HG02588 (cell line): ENCODE measurements at regions not wholly inside any gene's neighbourhood (a gene's known extent, or its start where the extent isn't known, plus 50 kb on each side); places are given as distances from the start of the nearest gene placed in this dataset.
A peak's percentile ranks its signal among the peaks of the same experiment; 100 is the strongest.
"Not testable (repeated sequence)": the region's sequence is repeated elsewhere in the genome, so short reads cannot be mapped to it uniquely, and the experiment has no call there.

ENCODE experiments used
- ATAC-seq: cut with Tn5 transposase; IDR thresholded peaks from one replicate; pipeline ENCODE4 v1.9.1; 2021; ENCODE audit warnings: mild to moderate bottlenecking, moderate library complexity; ENCODE audit not compliant: unreplicated experiment

DNA sequence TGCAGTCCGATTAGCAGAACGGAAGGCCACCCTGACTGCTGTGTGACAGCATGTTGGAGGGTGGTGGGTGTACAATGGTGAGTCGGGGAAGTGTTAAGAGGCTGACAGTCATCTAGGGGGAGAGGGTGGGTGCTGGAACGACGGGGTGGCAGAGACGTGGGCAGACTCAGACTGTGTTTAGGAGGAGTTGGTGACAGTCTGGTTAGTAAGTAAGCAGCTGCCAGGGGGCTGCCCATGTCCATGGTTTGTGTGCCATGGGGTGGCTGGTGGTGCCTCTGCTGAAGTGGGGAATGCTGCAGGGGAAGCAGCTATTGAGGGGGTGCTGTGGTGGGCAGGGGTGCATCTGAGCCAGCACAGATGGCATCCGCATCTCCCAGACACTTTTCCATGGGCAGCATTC lies 51.3 kb upstream of the BOD1 start:
- ATAC-seq: no peak

DNA sequence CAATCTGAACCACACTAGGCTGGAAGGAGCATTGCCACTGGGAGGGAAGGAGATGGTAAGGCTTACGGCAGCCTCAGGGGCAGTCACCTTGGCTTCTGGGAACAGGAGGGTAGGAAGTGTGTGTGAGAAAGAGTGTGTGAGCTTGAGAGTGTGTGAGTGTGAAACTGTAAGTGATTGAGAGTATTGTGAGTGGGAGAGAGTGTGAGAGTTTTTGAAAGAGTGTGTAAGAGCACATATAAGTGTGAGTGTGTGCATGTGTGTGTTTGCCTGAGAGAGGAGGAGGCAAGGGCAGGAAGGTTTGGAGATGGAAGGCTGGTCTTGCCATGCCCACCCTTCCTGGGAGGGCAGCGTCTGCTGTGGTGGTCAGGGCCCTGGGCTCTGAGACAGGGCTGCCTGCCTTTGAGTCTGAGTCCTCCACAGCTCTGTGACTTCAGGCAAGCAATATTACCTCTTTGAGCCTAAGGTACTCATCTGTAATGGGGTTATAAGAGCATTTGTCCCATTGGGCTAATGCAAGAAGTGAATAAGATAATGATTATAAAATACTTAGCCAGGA lies 51.9 kb upstream of the BOD1 start:
- ATAC-seq: no peak

DNA sequence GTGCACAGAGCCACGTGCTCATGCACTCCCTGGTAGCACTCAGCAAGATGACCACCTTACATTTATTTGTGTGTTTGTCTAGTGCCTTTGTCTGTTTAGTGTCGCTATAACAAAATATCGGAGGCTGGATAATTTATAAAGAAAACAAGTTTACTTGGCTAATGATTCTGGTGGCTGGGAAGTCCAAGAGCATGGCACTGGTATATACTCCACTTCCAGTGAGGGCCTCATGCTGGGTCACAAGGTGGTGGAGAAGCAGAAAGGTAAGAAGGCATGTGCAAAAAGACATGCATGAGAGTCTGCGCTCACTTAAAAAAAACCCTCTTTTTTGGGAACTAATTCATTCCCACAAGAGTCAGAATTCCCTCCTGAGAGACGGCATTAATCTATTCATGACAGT lies 52.5 kb upstream of the BOD1 start:
- ATAC-seq: no peak

DNA sequence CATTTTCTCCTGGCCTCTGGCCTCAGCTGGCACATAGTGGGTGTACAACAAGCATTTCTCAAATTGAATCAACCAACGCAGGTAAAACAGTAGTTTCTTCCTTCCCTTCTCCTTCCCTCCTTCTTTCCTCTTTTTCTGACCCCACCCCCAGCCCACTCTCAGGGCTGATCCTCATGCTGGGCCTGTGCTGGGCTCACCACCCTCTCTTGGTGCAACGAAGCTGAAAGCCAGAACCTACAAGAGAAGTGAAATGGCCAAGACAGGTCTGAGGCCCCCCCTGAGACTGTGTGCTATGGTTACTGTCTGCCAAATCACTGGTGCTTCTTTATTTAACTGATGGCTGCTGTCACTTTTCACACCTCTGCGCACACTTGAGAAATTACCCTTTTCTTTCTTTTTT lies 53.0 kb upstream of the BOD1 start:
- ATAC-seq: no peak

DNA sequence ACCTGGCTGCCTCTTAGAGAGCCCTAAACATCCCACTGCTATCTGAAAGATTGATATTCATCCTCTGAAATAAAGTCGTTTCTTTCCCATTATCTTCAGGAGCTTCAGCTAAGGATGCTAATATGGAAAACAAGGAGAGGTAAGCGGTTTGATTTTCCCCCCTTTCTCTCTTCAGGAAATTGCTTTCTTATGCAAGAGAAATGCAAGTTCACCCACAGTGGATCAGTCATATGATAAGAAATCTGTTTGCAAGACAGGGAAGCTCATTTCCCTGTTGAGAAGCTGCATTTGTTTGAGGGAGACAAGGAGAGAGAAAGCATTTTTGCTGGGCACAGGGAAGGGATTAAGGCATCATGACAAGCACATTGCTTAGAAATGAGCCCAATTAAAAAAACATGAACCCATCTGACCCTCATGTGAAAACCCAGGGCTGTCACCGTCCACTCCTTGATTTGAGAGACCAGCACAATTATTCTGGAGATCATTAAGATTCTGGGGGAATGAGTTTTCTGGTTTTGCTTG lies 53.7 kb upstream of the BOD1 start:
- ATAC-seq: no peak

DNA sequence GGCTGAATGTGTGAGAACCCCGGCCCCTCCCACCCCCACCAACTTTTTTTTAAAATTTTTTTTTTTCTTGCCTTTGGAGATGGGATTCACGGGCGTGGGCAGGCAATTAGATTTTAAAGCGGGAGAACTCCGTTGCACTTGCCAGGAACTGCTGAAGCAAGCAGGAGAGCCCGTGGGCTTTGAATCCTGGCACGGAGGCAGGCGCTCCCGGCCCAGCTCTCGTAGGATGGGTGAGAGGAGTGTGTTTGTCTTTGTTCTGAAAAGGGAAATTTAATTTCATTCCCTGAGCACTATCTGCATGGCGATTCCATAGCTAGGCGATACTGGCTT lies 54.3 kb upstream of the BOD1 start:
- ATAC-seq: no peak

DNA sequence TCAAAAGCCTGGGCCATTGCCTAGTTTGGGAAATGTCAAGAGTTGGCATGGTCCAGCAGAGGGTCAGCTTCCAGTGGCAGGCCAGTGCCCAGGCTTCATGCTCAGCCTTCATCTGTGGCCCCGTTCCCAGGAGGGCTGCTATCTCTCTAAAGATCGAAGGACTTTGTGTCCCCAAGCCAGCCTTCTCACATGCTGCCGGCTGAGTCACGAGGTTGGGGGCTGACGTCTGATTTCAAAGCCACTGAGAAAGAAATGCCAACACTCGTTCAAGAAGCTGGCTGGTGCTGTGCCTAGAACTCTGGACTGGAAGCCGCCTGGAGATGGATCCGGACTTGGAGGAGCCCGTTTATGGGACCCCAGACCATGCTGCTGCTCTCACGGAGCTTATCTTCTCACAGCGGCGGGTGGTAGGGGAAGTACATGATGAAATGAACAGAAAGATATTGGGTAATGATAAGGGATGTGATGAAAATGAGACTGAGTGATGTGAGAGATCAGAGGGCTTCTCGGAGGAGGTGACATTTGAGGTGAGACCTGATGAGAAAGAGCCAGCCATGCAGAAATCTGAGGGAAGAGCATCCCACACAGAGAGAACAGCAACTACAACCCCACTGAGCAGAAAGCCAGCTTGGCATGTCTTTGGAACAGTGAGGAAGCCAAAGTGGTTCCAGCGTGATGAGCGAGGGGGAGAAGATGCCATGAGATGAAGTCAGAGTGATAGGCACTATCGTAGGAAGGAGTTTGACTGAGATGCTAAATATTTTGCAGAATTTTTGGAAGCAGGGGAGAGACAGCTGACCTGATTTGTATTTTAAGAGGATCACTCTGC lies 54.9 kb upstream of the BOD1 start:
- no peak for ATAC-seq

DNA sequence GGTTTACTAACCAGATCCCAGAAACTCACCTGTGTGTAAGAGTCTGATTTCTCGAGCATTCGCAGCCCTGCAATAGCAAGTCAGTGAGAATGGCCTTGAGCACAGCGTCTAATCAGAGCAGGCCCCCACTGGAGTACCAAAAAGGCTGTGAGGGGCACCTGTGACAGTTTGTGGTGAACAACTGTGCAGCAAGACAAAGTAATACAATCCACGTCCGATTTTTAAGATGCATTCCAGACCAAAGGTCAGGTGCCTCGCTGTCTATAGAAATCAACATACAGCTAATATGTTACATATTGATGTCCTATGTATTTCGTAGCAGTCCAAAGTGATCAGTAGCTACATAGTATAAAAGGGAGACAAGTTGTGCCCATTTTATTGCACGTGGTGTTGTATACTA lies 55.7 kb upstream of the BOD1 start:
- no peak for ATAC-seq

DNA sequence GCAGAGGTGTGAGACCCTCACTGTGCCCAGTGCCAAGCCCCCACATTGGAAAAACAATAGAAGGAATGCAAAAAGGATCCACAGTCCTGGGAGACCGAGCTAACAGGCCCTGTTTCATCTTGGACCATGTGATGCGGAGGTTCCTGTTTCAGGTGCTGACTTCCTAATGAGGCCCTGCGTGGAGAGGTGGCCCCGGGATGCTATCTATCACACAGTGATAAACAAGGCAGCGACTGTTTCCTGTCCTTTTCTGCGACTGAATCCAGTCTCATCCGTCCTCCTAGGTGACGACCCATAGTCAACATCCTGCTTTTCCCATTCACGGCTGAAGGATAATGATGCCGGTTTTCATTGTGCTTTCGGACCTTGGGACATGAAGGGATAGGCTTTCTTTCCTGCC lies 56.4 kb upstream of the BOD1 start:
- no peak for ATAC-seq

DNA sequence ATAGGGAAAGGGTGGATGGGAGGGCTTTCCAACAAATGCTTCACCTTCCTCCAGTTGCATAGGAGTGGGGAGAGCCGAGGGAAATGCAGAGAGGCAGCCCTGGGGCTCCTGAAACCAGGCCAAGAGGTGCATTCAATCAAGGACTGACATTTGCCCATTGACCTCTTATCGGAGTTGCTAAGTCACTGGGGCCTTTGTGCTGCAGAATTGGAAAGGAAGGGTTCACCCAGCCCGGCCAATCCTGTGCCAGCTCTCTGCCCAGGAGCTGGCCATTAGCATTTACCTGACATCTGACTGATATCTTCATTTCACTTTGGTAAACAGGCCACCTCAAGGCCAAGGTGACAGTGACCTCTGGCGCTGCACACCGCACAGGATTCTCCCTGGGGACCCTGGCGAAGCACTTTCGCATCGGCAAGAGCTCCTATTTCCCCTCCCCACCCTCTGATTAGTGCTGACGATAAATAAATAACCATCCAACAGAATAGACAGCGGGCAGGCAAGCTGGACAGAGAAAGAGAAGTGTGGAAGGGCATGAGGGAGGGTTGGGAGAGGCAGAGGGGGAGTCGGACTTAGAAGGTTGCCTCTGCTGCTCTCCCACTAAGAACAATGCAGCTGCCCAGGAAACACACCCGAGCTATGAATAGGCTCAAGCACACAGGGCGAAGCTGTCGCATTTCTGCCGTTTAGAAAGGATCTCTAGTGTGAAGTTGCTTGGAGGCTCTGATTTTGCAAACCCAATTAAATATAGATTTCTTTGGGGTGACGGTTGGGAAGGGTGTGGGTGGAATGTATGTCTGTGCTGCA lies 57.0 kb upstream of the BOD1 start:
- ATAC-seq: no peak

DNA sequence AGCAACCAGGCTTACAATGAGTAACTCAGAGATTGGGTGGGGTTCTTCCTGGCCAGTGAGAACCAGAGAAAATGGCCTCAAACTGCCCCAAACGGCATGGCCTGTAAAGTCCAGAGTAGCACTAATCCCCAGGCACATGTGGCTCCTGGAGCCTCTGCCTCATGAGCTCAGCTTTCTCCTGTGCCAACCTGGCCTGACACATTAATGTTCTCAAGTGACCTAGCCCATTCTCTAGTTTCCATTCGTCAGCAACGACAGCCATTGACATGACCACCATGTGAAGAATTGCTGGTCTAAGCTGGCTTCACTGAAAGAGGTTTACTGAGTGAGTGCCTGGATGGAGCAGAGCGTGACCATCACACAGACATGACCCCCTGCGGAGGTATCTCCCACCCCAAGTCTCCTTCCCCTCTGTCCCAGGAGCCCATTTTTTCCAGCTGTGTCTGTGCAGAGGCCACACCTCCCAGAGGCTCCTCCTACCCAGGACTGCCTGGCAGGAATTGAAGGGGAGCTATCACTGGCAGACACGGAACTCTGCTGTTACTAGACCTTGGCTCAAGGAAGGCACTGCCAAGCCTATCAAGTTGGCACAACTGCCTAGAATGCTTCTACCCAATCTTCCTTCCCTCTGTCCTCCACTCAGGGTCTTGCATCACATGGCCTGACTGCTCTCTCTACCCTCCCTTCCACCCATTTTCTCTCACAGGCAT lies 59.0 kb upstream of the BOD1 start:
- ATAC-seq: no peak

DNA sequence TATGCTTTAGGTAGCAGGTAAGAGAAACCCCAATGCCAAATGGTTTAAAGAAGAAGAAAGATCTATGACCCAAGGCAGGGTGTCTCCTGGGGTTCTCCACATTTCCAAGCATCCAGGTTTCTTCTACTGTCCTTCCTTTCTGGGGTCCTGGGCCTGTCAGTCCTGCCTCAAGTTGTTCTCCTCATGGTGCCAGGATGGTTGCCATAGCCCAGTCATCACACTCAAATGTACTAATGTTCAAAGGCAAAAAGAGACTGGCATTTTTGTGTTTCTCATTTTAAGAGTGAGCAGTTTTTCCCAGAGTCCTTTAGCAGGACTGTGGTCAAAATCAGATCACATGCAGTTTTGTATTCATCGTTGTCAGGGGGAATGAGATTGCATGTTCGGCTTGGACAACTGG lies 59.9 kb upstream of the BOD1 start:
- ATAC-seq: no peak

DNA sequence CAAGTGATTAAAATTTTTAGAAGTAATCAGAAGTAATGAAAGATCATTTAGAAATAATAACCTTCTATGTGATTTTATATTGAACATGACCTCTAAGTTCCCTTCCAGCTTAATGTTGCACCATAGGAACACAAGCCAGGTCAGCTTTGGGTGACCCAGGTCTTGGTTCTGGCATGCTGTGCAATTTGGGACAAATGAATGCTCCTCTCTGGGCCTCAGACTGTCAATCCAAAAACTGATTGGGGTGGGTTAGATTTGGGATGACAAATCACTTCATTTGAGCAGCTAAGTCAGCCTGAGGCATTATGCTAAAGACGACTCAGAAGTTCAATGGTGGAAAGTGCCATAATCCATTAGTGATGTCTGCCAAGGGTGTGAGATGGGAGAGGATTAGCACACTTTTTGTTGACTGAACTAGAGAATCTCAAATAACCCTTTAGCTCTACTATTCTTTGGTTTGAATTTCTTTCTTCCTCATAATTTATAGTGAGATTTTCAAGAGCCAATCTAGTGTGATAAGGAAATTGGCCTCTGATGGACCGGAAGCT lies 60.7 kb upstream of the BOD1 start:
- ATAC-seq: no peak

DNA sequence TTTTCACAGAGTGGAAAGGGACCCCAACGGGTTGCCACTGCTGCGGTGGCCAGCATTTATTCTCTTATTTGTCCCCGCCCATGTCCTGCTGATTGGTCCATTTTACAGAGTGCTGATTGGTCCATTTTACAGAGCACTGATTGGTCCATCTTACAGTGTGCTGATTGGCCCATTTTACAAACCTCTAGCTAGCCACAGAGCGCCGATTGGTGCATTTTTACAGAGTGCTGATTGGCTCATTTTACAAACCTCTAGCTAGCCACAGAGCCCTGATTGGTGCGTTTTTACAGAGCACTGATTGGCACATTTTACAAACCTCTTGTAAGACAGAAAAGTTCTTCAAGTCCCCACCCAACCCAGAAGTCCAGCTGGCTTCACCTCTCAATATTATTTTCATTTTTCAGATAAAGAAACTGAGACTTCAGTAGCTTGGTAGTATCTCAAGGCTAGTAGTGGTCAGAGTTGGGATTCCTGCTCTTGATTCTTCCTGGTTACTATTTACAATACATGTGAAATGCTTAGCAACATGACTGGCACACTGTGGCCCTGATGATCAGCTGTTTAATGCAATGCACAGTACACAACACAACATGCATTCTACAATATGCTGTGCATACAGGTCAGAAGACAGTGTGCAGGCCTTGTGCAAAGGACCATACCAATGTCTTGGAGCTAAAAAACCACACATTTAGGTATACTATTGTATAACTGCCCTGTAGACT lies 63.6 kb upstream of the BOD1 start:
- peak; percentile 57 for ATAC-seq

DNA sequence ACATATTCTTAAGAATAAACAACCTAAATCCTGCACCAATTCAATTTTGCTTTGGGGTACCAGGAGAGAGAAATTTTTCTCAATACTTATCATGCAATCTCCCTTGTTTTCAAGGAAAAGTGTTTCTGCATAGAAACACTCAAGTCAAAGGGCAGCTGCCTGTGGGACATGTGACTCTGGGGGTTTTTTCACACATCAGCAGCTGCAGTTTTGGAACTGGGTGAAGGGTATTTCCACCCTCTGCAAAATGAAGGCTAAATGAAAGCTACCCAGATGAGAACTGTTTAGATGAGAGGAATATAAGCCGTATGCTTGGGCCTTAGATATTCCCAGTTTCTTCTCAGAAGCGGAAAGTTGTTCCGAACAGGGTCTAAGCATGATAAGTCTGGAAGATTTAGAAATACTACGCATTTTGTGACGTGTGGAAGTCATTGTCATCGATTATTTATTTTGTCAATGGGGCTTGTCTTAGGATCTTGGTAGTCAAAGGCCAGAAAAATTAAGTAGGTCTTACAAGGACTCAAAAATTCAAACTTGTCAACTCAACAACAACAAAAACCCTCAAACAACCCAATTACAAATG lies 64.3 kb upstream of the BOD1 start:
- peak; percentile 78 for ATAC-seq

DNA sequence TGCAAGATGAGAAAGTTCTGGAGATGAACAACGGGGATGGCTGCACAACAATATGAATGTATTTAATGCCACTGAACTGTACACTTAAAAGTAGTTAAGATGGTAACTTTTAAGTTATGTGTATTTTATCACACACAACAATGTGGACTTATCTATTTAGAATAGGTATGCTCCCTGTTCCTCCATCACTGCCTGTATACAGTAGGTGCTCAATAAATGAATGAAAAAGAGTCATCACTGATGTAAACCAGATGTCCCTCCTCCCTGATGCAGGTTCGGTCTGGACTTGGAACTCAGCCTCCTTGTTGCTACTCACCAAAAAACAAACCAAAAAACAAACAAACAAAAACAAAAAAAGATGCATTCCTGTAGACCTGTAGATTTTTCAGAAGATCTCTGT lies 65.9 kb upstream of the BOD1 start:
- ATAC-seq: no peak

DNA sequence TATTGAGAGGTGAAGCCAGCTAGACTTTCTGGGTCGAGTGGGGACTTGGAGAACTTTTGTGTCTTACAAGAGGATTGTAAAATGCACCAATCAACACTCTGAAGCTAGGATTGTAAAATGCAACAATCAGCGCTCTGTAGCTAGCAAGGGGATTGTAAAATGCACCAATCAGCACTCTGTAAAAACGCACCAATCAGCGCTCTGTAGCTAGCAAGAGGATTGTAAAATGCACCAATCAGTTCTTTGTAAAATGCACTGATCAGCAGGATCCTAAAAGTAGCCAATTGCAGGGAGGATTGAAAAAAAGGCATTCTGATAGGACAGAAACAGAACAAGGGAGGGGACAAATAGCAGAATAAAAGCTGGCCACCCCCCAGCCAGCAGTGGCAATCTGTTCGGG lies 68.1 kb upstream of the BOD1 start:
- not testable (repeated sequence) for ATAC-seq

DNA sequence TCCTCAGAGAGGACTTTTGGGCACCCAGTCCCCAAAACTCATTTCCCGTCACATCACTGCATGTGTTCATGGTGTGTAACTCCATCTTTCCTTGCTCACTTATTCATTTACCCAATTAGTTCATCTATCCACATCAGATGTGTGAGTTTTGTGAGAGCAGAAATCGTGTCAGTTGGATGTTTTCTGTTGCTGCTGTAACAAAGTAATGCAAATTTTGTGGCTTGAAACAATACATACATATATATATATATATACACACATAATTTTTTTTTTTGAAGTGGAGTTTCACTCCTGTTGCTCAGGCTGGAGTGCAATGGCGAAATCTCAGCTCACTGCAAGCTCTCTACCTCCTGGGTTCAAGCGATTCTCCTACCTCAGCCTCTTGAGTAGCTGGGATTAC lies 70.5 kb upstream of the BOD1 start:
- ATAC-seq: no peak

DNA sequence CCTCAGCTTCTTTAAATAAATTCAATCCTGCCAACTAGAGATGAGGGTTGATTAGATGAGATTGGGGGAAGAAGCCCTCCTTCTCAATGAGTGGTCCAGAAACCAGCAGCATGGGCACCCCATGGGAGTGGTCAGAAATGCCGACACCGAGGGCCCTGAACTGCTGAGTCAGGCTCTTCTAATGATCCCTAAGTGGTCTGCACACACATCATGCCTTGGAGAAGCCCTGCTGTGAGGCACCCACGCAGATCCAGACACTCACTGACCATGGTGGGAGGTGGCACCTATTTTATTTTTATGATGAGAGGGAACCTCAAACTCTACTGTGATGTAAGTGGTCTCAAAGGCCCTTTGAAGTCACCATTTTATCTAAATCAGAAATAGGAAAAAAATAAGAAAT lies 72.3 kb upstream of the BOD1 start:
- ATAC-seq: no peak

DNA sequence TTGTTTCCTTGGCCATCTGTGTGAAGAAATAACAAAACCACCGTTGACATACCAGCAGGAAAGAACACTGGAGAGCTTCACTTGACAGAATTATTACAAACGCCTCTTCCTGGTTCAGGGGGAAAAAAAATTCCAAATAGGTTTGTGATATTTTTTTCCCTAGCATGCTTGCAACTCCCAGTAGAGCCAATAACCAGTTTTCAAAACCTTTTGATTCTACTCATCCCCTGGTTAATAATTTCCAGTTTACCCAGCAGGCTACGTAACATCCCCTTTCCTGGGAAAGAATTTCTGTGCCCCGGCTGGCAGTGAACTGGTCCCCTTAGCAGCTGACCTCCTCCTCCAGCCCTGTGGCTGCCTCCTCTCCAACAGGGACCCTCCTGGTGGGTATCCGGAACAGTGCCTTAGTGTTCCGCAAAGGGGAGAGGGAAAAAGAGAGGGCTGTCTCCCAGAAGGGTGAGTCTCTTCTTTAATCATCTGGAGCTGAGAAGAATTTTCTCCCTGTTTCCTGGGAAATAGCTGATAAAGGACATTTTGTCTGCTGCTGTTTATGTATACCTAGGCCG lies 72.8 kb upstream of the BOD1 start:
- no peak for ATAC-seq
